Mesodermal cell (in vitro differentiated cells): ENCODE measurements at regions not wholly inside any gene's neighbourhood (a gene's known extent, or its start where the extent isn't known, plus 50 kb on each side); places are given as distances from the start of the nearest gene placed in this dataset.
A peak's percentile ranks its signal among the peaks of the same experiment; 100 is the strongest.
"Not testable (repeated sequence)": the region's sequence is repeated elsewhere in the genome, so short reads cannot be mapped to it uniquely, and the experiment has no call there.

Source experiments
- H3K27ac ChIP-seq: 2 replicates; pipeline ENCODE4 v1.7.0; 2013; ENCODE audit warnings: mild to moderate bottlenecking, low read depth, low read length, moderate library complexity; ENCODE audit not compliant: severe bottlenecking
- H3K36me3 ChIP-seq: 2 replicates; pipeline ENCODE4 v1.7.1; 2013; ENCODE audit warnings: mild to moderate bottlenecking, low read length, moderate library complexity; ENCODE audit not compliant: control insufficient read depth, insufficient read depth
- H3K4me1 ChIP-seq: one replicate; pipeline ENCODE4 v1.7.1; 2013; ENCODE audit warnings: mild to moderate bottlenecking, low read length; ENCODE audit not compliant: insufficient read depth, control insufficient read depth, poor library complexity, severe bottlenecking
- H3K4me3 ChIP-seq: 2 replicates; pipeline ENCODE4 v1.7.0; 2013; ENCODE audit warnings: low read length, control low read depth, mild to moderate bottlenecking; ENCODE audit not compliant: insufficient read depth, poor library complexity, severe bottlenecking; ENCODE audit errors: extremely low read depth
- H3K9me3 ChIP-seq: 2 replicates; pipeline ENCODE4 v1.7.1; 2013; ENCODE audit warnings: mild to moderate bottlenecking, low read length, moderate library complexity; ENCODE audit not compliant: control insufficient read depth
- WGBS, 2 experiments: methylation state at CpG; one replicate each; pipeline ENCODE4 v1.1.5; 2013; ENCODE audit warnings: missing lambda C conversion rate in 2 of 2; ENCODE audit not compliant: insufficient coverage in 2 of 2; 5-methylcytosine and 5-hydroxymethylcytosine counted together

GRCh38 chr3:34109846-34110245 lies 311.4 kb downstream of the PDCD6IP start:
- Histone ChIP-seq H3K9me3 (no peaks in the 10 kb centered on the region), H3K36me3 (no peaks in the 10 kb centered on the region), H3K27ac (no peak overlapping the region), H3K4me3 (no peak overlapping the region), H3K4me1 (no peaks in the 10 kb centered on the region)
- 87 to 100% methylated on average over 1 of the region's 2 CpGs for WGBS, 2 experiments

GRCh38 chr3:34111361-34111760 lies 312.9 kb downstream of the PDCD6IP start:
- Histone ChIP-seq H3K4me1 (no peaks in the 10 kb centered on the region), H3K27ac (no peak overlapping the region), H3K4me3 (no peak overlapping the region), H3K36me3 (no peaks in the 10 kb centered on the region), H3K9me3 (no peaks in the 10 kb centered on the region)
- WGBS, 2 experiments, result 84 to 100% methylated on average over 1 to 4 of the region's 4 CpGs

- 87 to 88% methylated on average over 11 to 12 of the region's 15 CpGs for WGBS, 2 experiments
- H3K36me3 ChIP-seq, H3K4me3 ChIP-seq, H3K27ac ChIP-seq, H3K9me3 ChIP-seq, H3K4me1 ChIP-seq: not testable (repeated sequence)
Measured at GRCh38 chr3:34112261-34112660, 313.8 kb downstream of the PDCD6IP start.

- Histone ChIP-seq H3K4me3 (no peak overlapping the region), H3K9me3 (peaks cover 17% of the 10 kb centered on the region), H3K4me1 (peaks cover 28% of the 10 kb centered on the region), H3K27ac (peak overlapping the region; percentile 92), H3K36me3 (no peaks in the 10 kb centered on the region)
Measured at GRCh38 chr3:34131091-34131490, 332.7 kb downstream of the PDCD6IP start.

GRCh38 chr3:34132069-34132692 lies 333.8 kb downstream of the PDCD6IP start:
- Histone ChIP-seq H3K4me1 (peaks cover 28% of the 10 kb centered on the region), H3K4me3 (no peak overlapping the region), H3K27ac (peak overlapping the region; percentile 25), H3K36me3 (no peaks in the 10 kb centered on the region), H3K9me3 (peaks cover 17% of the 10 kb centered on the region)
- WGBS, 2 experiments, result 83 to 100% methylated on average over 1 to 2 of the region's 2 CpGs

- H3K4me1 ChIP-seq, result no peaks in the 10 kb centered on the region
- H3K4me3 ChIP-seq, result no peak overlapping the region
- H3K36me3 ChIP-seq, result no peaks in the 10 kb centered on the region
- peaks cover 12% of the 10 kb centered on the region for H3K9me3 ChIP-seq
- H3K27ac ChIP-seq, result no peak overlapping the region
Measured at GRCh38 chr3:34139566-34139965, 341.1 kb downstream of the PDCD6IP start.

GRCh38 chr3:34140616-34141015 lies 342.2 kb downstream of the PDCD6IP start:
- H3K27ac ChIP-seq, result no peak overlapping the region
- H3K4me1 ChIP-seq, result no peaks in the 10 kb centered on the region
- no CpG with 5 or more reads among the region's 1 CpG for WGBS, 2 experiments
- no peaks in the 10 kb centered on the region for H3K36me3 ChIP-seq
- no peak overlapping the region for H3K4me3 ChIP-seq
- peaks cover 5% of the 10 kb centered on the region for H3K9me3 ChIP-seq

- no peak overlapping the region for H3K27ac ChIP-seq
- no peaks in the 10 kb centered on the region for H3K9me3 ChIP-seq
- 88 to 100% methylated on average over 2 to 3 of the region's 3 CpGs for WGBS, 2 experiments
- H3K36me3 ChIP-seq, result no peaks in the 10 kb centered on the region
- no peaks in the 10 kb centered on the region for H3K4me1 ChIP-seq
- H3K4me3 ChIP-seq, result no peak overlapping the region
Measured at GRCh38 chr3:34141841-34142337, 343.5 kb downstream of the PDCD6IP start.

GRCh38 chr3:34145796-34146195 lies 347.4 kb downstream of the PDCD6IP start:
- WGBS, 2 experiments, result 39 to 80% methylated on average over 1 to 3 of the region's 3 CpGs
- Histone ChIP-seq H3K9me3 (no peaks in the 10 kb centered on the region), H3K4me3 (no peak overlapping the region), H3K4me1 (no peaks in the 10 kb centered on the region), H3K36me3 (no peaks in the 10 kb centered on the region), H3K27ac (no peak overlapping the region)

- Histone ChIP-seq H3K4me3 (no peak overlapping the region), H3K9me3 (no peaks in the 10 kb centered on the region), H3K27ac (no peak overlapping the region), H3K36me3 (no peaks in the 10 kb centered on the region), H3K4me1 (no peaks in the 10 kb centered on the region)
Measured at GRCh38 chr3:34146596-34146995, 348.2 kb downstream of the PDCD6IP start.

- WGBS, 2 experiments, result 90 to 92% methylated on average over 2 of the region's 3 CpGs
- Histone ChIP-seq H3K27ac (no peak overlapping the region), H3K4me3 (no peak overlapping the region), H3K9me3 (no peaks in the 10 kb centered on the region), H3K4me1 (no peaks in the 10 kb centered on the region), H3K36me3 (no peaks in the 10 kb centered on the region)
Measured at GRCh38 chr3:34150992-34151391, 352.6 kb downstream of the PDCD6IP start.
